GM10266 (cell line): ENCODE measurements at regions not wholly inside any gene's neighbourhood (a gene's known extent, or its start where the extent isn't known, plus 50 kb on each side); places are given as distances from the start of the nearest gene placed in this dataset.

Experiments
- DNase-seq: peaks from one replicate; pipeline ENCODE4 v3.0.0; 2012; ENCODE audit errors: extremely low spot score
- CTCF ChIP-seq: IDR thresholded peaks from 2 replicates; pipeline ENCODE4 v1.5.1; 2012; ENCODE audit warnings: mild to moderate bottlenecking, low read depth; ENCODE audit not compliant: control insufficient read depth, insufficient read depth; ENCODE audit errors: missing control alignments

DNA sequence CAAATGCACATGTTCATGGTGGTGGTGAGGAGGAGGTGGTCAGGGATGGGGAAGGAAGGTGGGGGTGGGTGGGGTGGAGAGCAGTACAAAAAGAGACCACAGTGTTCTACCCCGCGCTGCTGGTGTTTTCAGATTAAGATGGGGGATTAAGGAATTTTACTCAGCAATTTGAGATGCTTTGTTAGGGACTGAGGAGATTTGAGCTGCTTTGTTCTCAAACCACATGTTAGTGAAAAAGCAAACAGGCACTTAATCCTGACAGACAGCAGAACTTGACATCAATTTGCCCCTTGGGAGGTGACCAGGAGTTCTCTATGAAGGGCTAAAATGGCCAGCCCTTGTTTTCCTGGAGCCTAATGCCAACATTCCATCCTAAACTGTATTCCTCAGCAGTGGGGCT, 244.5 kb downstream of the MEIS1 start:
- DNase-seq = no peak
- no peak for TF ChIP-seq CTCF

GRCh38 chr2:66682476-66682875, 247.6 kb downstream of the MEIS1 start:
- no peak for DNase-seq
- TF ChIP-seq CTCF = no peak

DNA sequence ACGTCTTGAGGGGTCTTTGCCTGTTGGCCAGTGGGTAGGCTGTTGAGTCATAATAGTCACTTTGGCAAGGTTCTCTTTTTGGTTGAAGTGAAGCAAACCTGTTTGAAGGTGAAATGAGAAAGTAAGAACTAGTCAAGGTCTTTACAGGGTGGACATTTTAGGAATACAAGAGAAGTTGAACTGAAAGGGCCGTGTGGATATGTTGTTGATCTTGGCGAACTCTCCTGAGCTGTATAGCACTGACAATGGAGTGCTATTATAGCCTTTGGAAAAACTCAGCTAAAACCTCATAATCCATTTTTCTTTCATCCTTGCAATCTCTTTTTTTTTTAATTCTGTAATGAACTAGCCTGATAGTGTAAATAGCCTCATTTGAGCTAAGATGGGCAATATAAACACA, 248.1 kb downstream of the MEIS1 start:
- TF ChIP-seq CTCF = no peak
- DNase-seq = no peak

GRCh38 chr2:66683599-66683998, 248.7 kb downstream of the MEIS1 start:
- no peak for DNase-seq
- TF ChIP-seq CTCF = no peak

- no peak for TF ChIP-seq CTCF
- no peak for DNase-seq
Measured at GRCh38 chr2:66684289-66684688, 249.4 kb downstream of the MEIS1 start.

DNA sequence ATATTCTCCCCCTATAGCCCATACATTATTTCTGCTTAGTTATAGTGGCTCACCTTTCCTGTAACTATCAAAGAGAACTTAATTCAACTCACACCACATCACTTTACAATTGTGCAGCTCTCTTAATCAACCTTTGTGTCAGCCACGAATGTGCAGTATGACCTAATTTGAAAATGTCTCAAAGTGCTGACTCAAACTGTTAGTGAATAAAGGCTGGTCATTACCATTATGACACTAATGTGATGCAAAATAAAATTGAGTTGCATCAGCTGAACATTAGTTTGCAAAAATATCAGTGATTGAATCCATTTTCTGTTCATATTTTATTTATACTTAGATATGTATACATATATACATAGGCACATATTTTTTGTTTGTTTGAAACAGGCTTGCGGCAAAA, 251.8 kb downstream of the MEIS1 start:
- no peak for DNase-seq
- no peak for TF ChIP-seq CTCF

- TF ChIP-seq CTCF = no peak
- no peak for DNase-seq
Measured at GRCh38 chr2:66688951-66689350, 254.0 kb downstream of the MEIS1 start.
